MCF 10A (cell line): ENCODE measurements at regions not wholly inside any gene's neighbourhood (a gene's known extent, or its start where the extent isn't known, plus 50 kb on each side); places are given as distances from the start of the nearest gene placed in this dataset.
A peak's percentile ranks its signal among the peaks of the same experiment; 100 is the strongest.

Experiments used
- BruUV-seq: library from RNA; stranded (reverse); fragments of 400-500 nt; replicated peaks from 2 replicates; lab custom pipeline; 2021; lab: Mats Ljungman, UMichigan
- CTCF ChIA-PET: fragments of 300-600 bp; sonication (Branson Sonifier 250); formaldehyde crosslinking; extraction: SDS; loops from one replicate; lab custom pipeline; 2021; ENCODE audit warnings: antibody characterized with exemption, inconsistent platforms; lab: Yijun Ruan, JAX
- POLR2A ChIA-PET: fragments of 300-600, 350-650 bp; sonication (Branson Sonifier 250); formaldehyde crosslinking; extraction: SDS; loops from one replicate; lab custom pipeline; 2020; ENCODE audit warnings: antibody characterized with exemption, inconsistent platforms; lab: Yijun Ruan, JAX
- DNase-seq: peaks from one replicate; pipeline ENCODE4 v3.0.0-alpha.2; 2018; ENCODE audit not compliant: unreplicated experiment
- H3K27ac Mint-ChIP-seq: one replicate; pipeline ENCODE4 v1.8.0; 2022; ENCODE audit warnings: mild to moderate bottlenecking, low read depth, mixed read lengths; ENCODE audit not compliant: unreplicated experiment
- H3K27me3 Mint-ChIP-seq: one replicate; pipeline ENCODE4 v1.8.0; 2022; ENCODE audit warnings: mixed read lengths; ENCODE audit not compliant: insufficient read depth, unreplicated experiment
- H3K36me3 Mint-ChIP-seq: one replicate; pipeline ENCODE4 v1.8.0; 2022; ENCODE audit warnings: mild to moderate bottlenecking, moderate library complexity, mixed read lengths; ENCODE audit not compliant: insufficient read depth, unreplicated experiment
- H3K4me1 Mint-ChIP-seq: one replicate; pipeline ENCODE4 v1.8.0; 2022; ENCODE audit warnings: mixed read lengths; ENCODE audit not compliant: insufficient read depth, unreplicated experiment
- H3K4me3 Mint-ChIP-seq: one replicate; pipeline ENCODE4 v1.8.0; 2022; ENCODE audit warnings: mild to moderate bottlenecking, moderate library complexity, mixed read lengths; ENCODE audit not compliant: unreplicated experiment
- H3K9me3 Mint-ChIP-seq: one replicate; pipeline ENCODE4 v1.8.0; 2022; ENCODE audit warnings: mixed read lengths; ENCODE audit not compliant: unreplicated experiment
- CTCF ChIP-seq: fragments of 200-600 bp; IDR thresholded peaks from one replicate; pipeline ENCODE4 v1.8.0; 2022; ENCODE audit warnings: antibody characterized with exemption, mild to moderate bottlenecking; ENCODE audit not compliant: unreplicated experiment
- intact Hi-C: fragments of 100-400 bp; cut with micrococcal nuclease; formaldehyde crosslinking; loops from 2 replicates; pipeline ENCODE4 v1.14.1; 2022

GRCh38 chr18:24958001-24958400 is 394.0 kb downstream of the ZNF521 start:
- ChIA-PET CTCF (no interaction called here), POLR2A (no interaction called here)
- Mint-ChIP-seq H3K36me3 (peaks cover 6% of the 10 kb centered on the region), H3K27me3 (no peaks in the 10 kb centered on the region), H3K4me1 (no peaks in the 10 kb centered on the region), H3K4me3 (no peak overlapping the region), H3K27ac (no peak overlapping the region), H3K9me3 (peaks cover 20% of the 10 kb centered on the region)
- no peak for TF ChIP-seq CTCF
- intact Hi-C loops = no loop called here
- DNase-seq = no peak
- no TSS peak for BruUV-seq

- Mint-ChIP-seq H3K4me3 (no peak overlapping the region), H3K27me3 (no peaks in the 10 kb centered on the region), H3K36me3 (peaks cover 6% of the 10 kb centered on the region), H3K4me1 (no peaks in the 10 kb centered on the region), H3K9me3 (peaks cover 20% of the 10 kb centered on the region), H3K27ac (no peak overlapping the region)
- BruUV-seq = no TSS peak
- CTCF ChIA-PET = no interaction called here
- no peak for TF ChIP-seq CTCF
- POLR2A ChIA-PET = no interaction called here
- intact Hi-C loops = no loop called here
- no peak for DNase-seq
Observed at GRCh38 chr18:24959051-24959476, 392.9 kb downstream of the ZNF521 start.

GRCh38 chr18:24964216-24964615 is 387.8 kb downstream of the ZNF521 start:
- Mint-ChIP-seq H3K4me1 (no peaks in the 10 kb centered on the region), H3K9me3 (peaks cover 21% of the 10 kb centered on the region), H3K36me3 (no peaks in the 10 kb centered on the region), H3K4me3 (no peak overlapping the region), H3K27ac (no peak overlapping the region), H3K27me3 (no peaks in the 10 kb centered on the region)
- BruUV-seq = no TSS peak
- ChIA-PET POLR2A (no interaction called here), CTCF (no interaction called here)
- no peak for TF ChIP-seq CTCF
- intact Hi-C loops = no loop called here
- peak; percentile 14 for DNase-seq

GRCh38 chr18:24968238-24968775 is 383.7 kb downstream of the ZNF521 start:
- Mint-ChIP-seq H3K9me3 (peaks cover 21% of the 10 kb centered on the region), H3K27ac (no peak overlapping the region), H3K4me1 (no peaks in the 10 kb centered on the region), H3K4me3 (no peak overlapping the region), H3K27me3 (no peaks in the 10 kb centered on the region), H3K36me3 (no peaks in the 10 kb centered on the region)
- TF ChIP-seq CTCF = no peak
- DNase-seq = no peak
- intact Hi-C loops = no loop called here
- no TSS peak for BruUV-seq
- CTCF ChIA-PET = no interaction called here
- POLR2A ChIA-PET = no interaction called here
